GM13977 (cell line): ENCODE measurements at regions not wholly inside any gene's neighbourhood (a gene's known extent, or its start where the extent isn't known, plus 50 kb on each side); places are given as distances from the start of the nearest gene placed in this dataset.

ENCODE experiments used
- DNase-seq: peaks from one replicate; pipeline ENCODE4 v3.0.0; 2012; ENCODE audit warnings: low spot score
- CTCF ChIP-seq: IDR thresholded peaks from 2 replicates; pipeline ENCODE4 v1.5.1; 2012; ENCODE audit warnings: mild to moderate bottlenecking, control low read depth; ENCODE audit not compliant: insufficient read depth; ENCODE audit errors: extremely low read depth, missing control alignments
- in situ Hi-C: fragments of 300-500 bp; cut with MboI; formaldehyde crosslinking; loops from one replicate; pipeline ENCODE4 v1.12.0; 2022; ENCODE audit warnings: low sequenced_read_pairs, low pct_unique_long_range_greater_than_20kb, mixed read lengths, inconsistent platforms; ENCODE audit not compliant: unreplicated experiment

DNA sequence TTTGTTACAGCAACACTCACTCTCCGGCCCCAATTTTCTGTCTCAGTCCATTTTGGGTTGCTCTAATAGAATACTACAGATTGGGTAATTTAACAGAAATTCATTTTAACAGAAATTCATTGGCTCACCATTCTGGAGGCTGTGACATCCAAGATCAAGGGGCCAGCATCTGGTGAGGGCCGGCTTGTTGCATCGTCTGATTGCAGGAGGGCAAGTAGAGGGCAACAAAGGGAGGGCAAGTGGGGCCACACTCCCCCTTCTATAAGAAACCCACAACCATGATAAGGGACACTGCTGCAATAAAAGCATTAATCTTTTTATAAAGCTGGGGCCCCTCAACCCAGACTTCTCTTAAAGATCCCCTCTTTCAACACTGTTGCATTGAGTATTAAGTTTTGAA is 260.1 kb upstream of the TMPRSS15 start:
- no peak for DNase-seq
- TF ChIP-seq CTCF: no peak
- in situ Hi-C loops: no loop called here

DNA sequence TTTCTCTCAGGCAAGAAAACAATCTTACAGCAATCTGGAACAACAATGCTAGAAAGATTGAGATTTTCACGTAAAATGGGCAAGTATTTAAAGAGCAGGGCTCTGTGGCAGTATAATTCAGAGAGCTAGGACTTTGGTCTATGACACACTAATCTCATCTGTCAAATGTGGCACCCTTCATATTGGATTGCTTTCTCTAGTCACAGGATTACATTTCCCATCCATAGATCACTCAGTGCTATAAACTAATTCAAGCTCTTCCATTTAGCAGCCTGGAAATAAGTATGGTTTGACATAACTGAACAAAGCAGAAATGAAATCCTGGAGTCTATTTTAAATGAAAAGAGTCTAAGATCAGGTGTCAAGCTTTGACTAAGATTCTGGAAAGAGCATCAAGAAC is 263.1 kb upstream of the TMPRSS15 start:
- DNase-seq: no peak
- in situ Hi-C loops: no loop called here

DNA sequence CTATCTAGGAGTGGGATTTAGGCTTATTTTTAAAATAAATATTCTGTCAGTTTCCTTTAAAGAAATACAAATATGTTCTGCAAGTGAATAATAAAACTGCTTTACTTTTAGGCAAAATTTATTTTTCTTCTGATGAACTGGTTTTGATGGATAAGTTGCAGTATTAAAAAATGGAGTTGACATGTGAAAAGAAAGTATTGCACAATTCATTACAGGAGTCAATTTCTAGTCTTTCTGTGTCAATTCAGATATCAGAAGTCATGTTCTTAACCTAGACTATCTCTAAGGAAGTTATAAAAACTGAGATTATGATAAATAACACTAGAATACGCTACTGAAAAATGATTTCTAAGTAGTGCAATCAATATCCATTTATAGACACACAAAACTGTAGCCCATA is 270.2 kb upstream of the TMPRSS15 start:
- TF ChIP-seq CTCF: no peak
- DNase-seq: no peak
- in situ Hi-C loops: no loop called here

More for the DNA sequence above, 263.1 kb upstream of the TMPRSS15 start:
- TF ChIP-seq CTCF: no peak

- DNase-seq: no peak
- in situ Hi-C loops: no loop called here
- no peak for TF ChIP-seq CTCF
Observed at GRCh38 chr21:18677632-18678031, 274.0 kb upstream of the TMPRSS15 start.

- no peak for TF ChIP-seq CTCF
- in situ Hi-C loops: no loop called here
- no peak for DNase-seq
Observed at GRCh38 chr21:18705971-18706370, 302.4 kb upstream of the TMPRSS15 start.

- TF ChIP-seq CTCF: no peak
- no peak for DNase-seq
- in situ Hi-C loops: no loop called here
Observed at GRCh38 chr21:18711662-18712061, 308.1 kb upstream of the TMPRSS15 start.

DNA sequence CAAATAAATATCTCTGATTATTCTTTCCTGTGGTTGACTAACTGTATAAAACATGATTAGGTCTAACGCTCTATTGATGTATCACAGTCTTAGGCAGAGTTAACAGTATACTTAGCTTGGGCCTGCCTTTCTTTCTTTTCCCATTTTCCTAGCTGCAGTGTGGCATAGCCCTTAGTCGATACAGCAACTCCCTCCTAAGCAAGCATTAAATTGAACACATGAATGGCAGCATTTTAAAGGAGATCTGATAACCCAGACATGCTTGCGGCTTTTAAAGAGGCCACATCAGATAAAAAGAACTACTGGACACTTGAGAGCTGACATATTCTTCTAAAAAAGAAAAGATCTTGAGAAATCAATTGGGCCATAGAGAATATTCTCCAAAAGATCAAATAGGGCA is 312.0 kb upstream of the TMPRSS15 start:
- no peak for DNase-seq
- no peak for TF ChIP-seq CTCF
- in situ Hi-C loops: no loop called here
